ENCODE measurements at regions not wholly inside any gene's neighbourhood (a gene's known extent, or its start where the extent isn't known, plus 50 kb on each side); places are given as distances from the start of the nearest gene placed in this dataset.

DNA sequence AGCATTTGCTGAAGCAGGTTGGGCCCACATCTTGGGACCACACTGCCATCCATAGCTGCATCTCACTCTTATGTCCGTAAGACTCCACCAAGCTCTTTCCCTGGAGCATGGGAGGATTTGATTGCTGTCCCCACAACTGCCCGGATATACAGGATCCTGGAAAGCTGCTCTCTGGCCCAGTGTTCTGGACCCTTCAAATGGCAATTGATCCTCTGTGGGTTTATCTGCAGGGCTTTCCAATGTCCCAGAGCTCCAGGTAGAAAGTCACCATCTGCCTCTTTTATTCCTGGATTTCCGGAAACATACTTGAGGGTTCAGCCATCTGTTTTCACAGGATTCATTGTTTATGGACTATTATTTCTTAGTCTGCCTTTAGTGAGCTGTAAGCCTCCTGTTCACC is 214.6 kb downstream of the SREK1 start:
- no peak for TF ChIP-seq CHD2 (IDR thresholded peaks at IDR 0.05; ENCODE audit: low read depth, low read length)
- no peak for TF ChIP-seq ZNF232 (CRISPR knock-in tag; IDR thresholded peaks at IDR 0.05; ENCODE audit: borderline replicate concordance)
- TF ChIP-seq EZH2 (conservative IDR thresholded peaks at IDR 0.05; ENCODE audit: low read depth, low read length): no peak
- TF ChIP-seq, protein P1, sequence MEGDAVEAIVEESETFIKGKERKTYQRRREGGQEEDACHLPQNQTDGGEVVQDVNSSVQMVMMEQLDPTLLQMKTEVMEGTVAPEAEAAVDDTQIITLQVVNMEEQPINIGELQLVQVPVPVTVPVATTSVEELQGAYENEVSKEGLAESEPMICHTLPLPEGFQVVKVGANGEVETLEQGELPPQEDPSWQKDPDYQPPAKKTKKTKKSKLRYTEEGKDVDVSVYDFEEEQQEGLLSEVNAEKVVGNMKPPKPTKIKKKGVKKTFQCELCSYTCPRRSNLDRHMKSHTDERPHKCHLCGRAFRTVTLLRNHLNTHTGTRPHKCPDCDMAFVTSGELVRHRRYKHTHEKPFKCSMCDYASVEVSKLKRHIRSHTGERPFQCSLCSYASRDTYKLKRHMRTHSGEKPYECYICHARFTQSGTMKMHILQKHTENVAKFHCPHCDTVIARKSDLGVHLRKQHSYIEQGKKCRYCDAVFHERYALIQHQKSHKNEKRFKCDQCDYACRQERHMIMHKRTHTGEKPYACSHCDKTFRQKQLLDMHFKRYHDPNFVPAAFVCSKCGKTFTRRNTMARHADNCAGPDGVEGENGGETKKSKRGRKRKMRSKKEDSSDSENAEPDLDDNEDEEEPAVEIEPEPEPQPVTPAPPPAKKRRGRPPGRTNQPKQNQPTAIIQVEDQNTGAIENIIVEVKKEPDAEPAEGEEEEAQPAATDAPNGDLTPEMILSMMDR (CRISPR knock-in tag; IDR thresholded peaks at IDR 0.05): no peak
- TF ChIP-seq SP1 (IDR thresholded peaks at IDR 0.05): no peak
- no peak for TF ChIP-seq SP1 (CRISPR knock-in tag; IDR thresholded peaks at IDR 0.05)
- no peak for TF ChIP-seq HDAC2 (CRISPR knock-in tag; IDR thresholded peaks at IDR 0.05)
- no peak for TF ChIP-seq POLR2A (IDR thresholded peaks at IDR 0.05; ENCODE audit: insufficient read depth in 1 of 2, low read depth in 2 of 2, low read length in 2 of 2)
- no peak for TF ChIP-seq ZNF331 (CRISPR knock-in tag; IDR thresholded peaks at IDR 0.05)
- TF ChIP-seq, protein P2, sequence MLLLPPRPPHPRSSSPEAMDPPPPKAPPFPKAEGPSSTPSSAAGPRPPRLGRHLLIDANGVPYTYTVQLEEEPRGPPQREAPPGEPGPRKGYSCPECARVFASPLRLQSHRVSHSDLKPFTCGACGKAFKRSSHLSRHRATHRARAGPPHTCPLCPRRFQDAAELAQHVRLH (CRISPR knock-in tag; IDR thresholded peaks at IDR 0.05; ENCODE audit: borderline replicate concordance, low read depth): no peak
- no peak for TF ChIP-seq HMGXB3 (CRISPR knock-in tag; IDR thresholded peaks at IDR 0.05; ENCODE audit: borderline replicate concordance)
